ENCODE measurements at regions not wholly inside any gene's neighbourhood (a gene's known extent, or its start where the extent isn't known, plus 50 kb on each side); places are given as distances from the start of the nearest gene placed in this dataset.
A peak's percentile ranks its signal among the peaks of the same experiment; 100 is the strongest.

- intact Hi-C loops (cut with DNase I; ENCODE audit: low total_unique reads) = no loop called here
- Histone ChIP-seq H3K4me1 (peaks cover 0 to 4% (median 0%) of the 10 kb centered on the region in 4 donors), H3K4me3 (no peak overlapping the region), H3K9me3 (no peaks in the 10 kb centered on the region), H3K27me3 (no peaks in the 10 kb centered on the region), H3K36me3 (no peaks in the 10 kb centered on the region), H3K27ac (no peak overlapping the region)
- no peak for DNase-seq
- in situ Hi-C loops (cut with MboI; ENCODE audit: low pct_ligation_motif_present in 1 of 4, low pct_unique_long_range_greater_than_20kb in 1 of 4, low sequenced_read_pairs in 3 of 4) = loop anchor here in 1 of 4 donors (25.0 kb wide), 1 partner anchor 318 kb away; the partner anchor contains the start of gene RPRM
- TF ChIP-seq POLR2AphosphoS5 (IDR thresholded peaks at IDR 0.05) = no peak
- no peak for TF ChIP-seq CTCF (IDR thresholded peaks at IDR 0.05)
- TF ChIP-seq EP300 (IDR thresholded peaks at IDR 0.05; ENCODE audit: low read depth) = no peak
- no peak for TF ChIP-seq POLR2A (IDR thresholded peaks at IDR 0.05)
Measured at GRCh38 chr2:153169609-153170008, 309.0 kb downstream of the RPRM start.

- DNase-seq = no peak
- no peak overlapping the region for H3K4me3 ChIP-seq
- H3K4me1 ChIP-seq = peaks cover 0 to 4% (median 0%) of the 10 kb centered on the region in 4 donors
- in situ Hi-C loops (cut with MboI; ENCODE audit: low pct_ligation_motif_present in 1 of 4, low pct_unique_long_range_greater_than_20kb in 1 of 4, low sequenced_read_pairs in 3 of 4) = loop anchor here in 1 of 4 donors (25.0 kb wide), 1 partner anchor 322 kb away; the partner anchor contains the start of gene RPRM
- H3K27ac ChIP-seq = no peak overlapping the region
- TF ChIP-seq EP300 (IDR thresholded peaks at IDR 0.05; ENCODE audit: low read depth) (no peak), POLR2AphosphoS5 (IDR thresholded peaks at IDR 0.05) (no peak), CTCF (IDR thresholded peaks at IDR 0.05) (no peak), POLR2A (IDR thresholded peaks at IDR 0.05) (no peak)
- intact Hi-C loops (cut with DNase I; ENCODE audit: low total_unique reads) = no loop called here
- no peaks in the 10 kb centered on the region for H3K9me3 ChIP-seq
- H3K27me3 ChIP-seq = no peaks in the 10 kb centered on the region
- H3K36me3 ChIP-seq = no peaks in the 10 kb centered on the region
Measured at GRCh38 chr2:153165021-153165420, 313.5 kb downstream of the RPRM start.

GRCh38 chr2:153163055-153163454 is 315.5 kb downstream of the RPRM start:
- Histone ChIP-seq H3K4me3 (no peak overlapping the region), H3K9me3 (no peaks in the 10 kb centered on the region), H3K27me3 (no peaks in the 10 kb centered on the region), H3K27ac (no peak overlapping the region), H3K36me3 (no peaks in the 10 kb centered on the region), H3K4me1 (no peaks in the 10 kb centered on the region)
- no peak for DNase-seq
- WGBS, 2 donors (ENCODE audit: low coverage in 1 of 2) = 67% methylated on average over 2 of the region's 2 CpGs; no CpG with 5 or more reads in 1 of the 2 donors
- intact Hi-C loops (cut with DNase I; ENCODE audit: low total_unique reads) = no loop called here
- no peak for TF ChIP-seq POLR2AphosphoS5 (IDR thresholded peaks at IDR 0.05)
- no peak for TF ChIP-seq EP300 (IDR thresholded peaks at IDR 0.05; ENCODE audit: low read depth)
- TF ChIP-seq POLR2A (IDR thresholded peaks at IDR 0.05) = no peak
- peak in 4 of 5 experiments; percentile 45 to 54 (median 46) for TF ChIP-seq CTCF (IDR thresholded peaks at IDR 0.05)
- in situ Hi-C loops (cut with MboI; ENCODE audit: low pct_ligation_motif_present in 1 of 4, low pct_unique_long_range_greater_than_20kb in 1 of 4, low sequenced_read_pairs in 3 of 4) = loop anchor here in 1 of 4 donors (25.0 kb wide), 1 partner anchor 324 kb away; the partner anchor contains the start of gene RPRM

GRCh38 chr2:153156743-153157142 is 321.8 kb downstream of the RPRM start:
- no peak overlapping the region for H3K4me3 ChIP-seq
- peak overlapping the region in 1 of 4 donors; percentile 46 for H3K27ac ChIP-seq
- H3K4me1 ChIP-seq = peaks cover 0 to 5% (median 0%) of the 10 kb centered on the region in 4 donors
- in situ Hi-C loops (cut with MboI; ENCODE audit: low pct_ligation_motif_present in 1 of 4, low pct_unique_long_range_greater_than_20kb in 1 of 4, low sequenced_read_pairs in 3 of 4) = loop anchor here in 1 of 4 donors (25.0 kb wide), 1 partner anchor 331 kb away; the partner anchor contains the start of gene RPRM
- no peaks in the 10 kb centered on the region for H3K9me3 ChIP-seq
- intact Hi-C loops (cut with DNase I; ENCODE audit: low total_unique reads) = no loop called here
- H3K27me3 ChIP-seq = no peaks in the 10 kb centered on the region
- TF ChIP-seq POLR2A (IDR thresholded peaks at IDR 0.05) (no peak), POLR2AphosphoS5 (IDR thresholded peaks at IDR 0.05) (peak in 2 of 3 donors; percentile 10 to 73)
- DNase-seq = no peak
- WGBS, 2 donors (ENCODE audit: low coverage in 1 of 2) = 52% methylated on average over 2 of the region's 2 CpGs; no CpG with 5 or more reads in 1 of the 2 donors
- H3K36me3 ChIP-seq = no peaks in the 10 kb centered on the region

GRCh38 chr2:153152036-153152435 is 326.5 kb downstream of the RPRM start:
- no peak for DNase-seq
- in situ Hi-C loops (cut with MboI; ENCODE audit: low pct_ligation_motif_present in 1 of 4, low pct_unique_long_range_greater_than_20kb in 1 of 4, low sequenced_read_pairs in 3 of 4) = loop anchor here in 1 of 4 donors (25.0 kb wide), 1 partner anchor 335 kb away; the partner anchor contains the start of gene RPRM
- no peaks in the 10 kb centered on the region for H3K9me3 ChIP-seq
- intact Hi-C loops (cut with DNase I; ENCODE audit: low total_unique reads) = no loop called here
- no peaks in the 10 kb centered on the region for H3K36me3 ChIP-seq
- no peak for TF ChIP-seq POLR2AphosphoS5 (IDR thresholded peaks at IDR 0.05)
- no peak for TF ChIP-seq CTCF (IDR thresholded peaks at IDR 0.05)
- TF ChIP-seq EP300 (IDR thresholded peaks at IDR 0.05; ENCODE audit: low read depth) = no peak
- TF ChIP-seq POLR2A (IDR thresholded peaks at IDR 0.05) = no peak
- H3K4me3 ChIP-seq = no peak overlapping the region
- 93% methylated on average over 2 of the region's 2 CpGs for WGBS, 2 donors (ENCODE audit: low coverage in 1 of 2)
- no peaks in the 10 kb centered on the region for H3K27me3 ChIP-seq
- no peak overlapping the region for H3K27ac ChIP-seq
- H3K4me1 ChIP-seq = peaks cover 0 to 2% (median 0%) of the 10 kb centered on the region in 4 donors
